Mesenchymal stem cell (in vitro differentiated cells and primary cell): ENCODE measurements at regions not wholly inside any gene's neighbourhood (a gene's known extent, or its start where the extent isn't known, plus 50 kb on each side); places are given as distances from the start of the nearest gene placed in this dataset.

ENCODE experiments used
- DNase-seq: peaks from one replicate; pipeline ENCODE4 v3.0.0-alpha.2; 2013
- H2AFZ ChIP-seq: one replicate; pipeline ENCODE4 v1.6.1; 2013; ENCODE audit warnings: low read depth, mild to moderate bottlenecking, control low read depth, inconsistent platforms, low read length, moderate library complexity
- H2AK5ac ChIP-seq: 2 replicates; pipeline ENCODE4 v1.6.1; 2013; ENCODE audit warnings: low read length, moderate library complexity, mild to moderate bottlenecking, inconsistent platforms; ENCODE audit not compliant: severe bottlenecking
- H2BK120ac ChIP-seq: one replicate; pipeline ENCODE4 v1.6.1; 2013; ENCODE audit warnings: low read depth, mild to moderate bottlenecking, inconsistent platforms, low read length, moderate library complexity
- H2BK12ac ChIP-seq, 2 experiments: one replicate each; pipeline ENCODE4 v1.6.1; 2013; ENCODE audit warnings: inconsistent platforms in 2 of 2, low read length in 2 of 2, mild to moderate bottlenecking in 2 of 2, moderate library complexity in 2 of 2, control low read depth in 1 of 2
- H2BK15ac ChIP-seq: one replicate; pipeline ENCODE4 v1.6.1; 2013; ENCODE audit warnings: mild to moderate bottlenecking, low read depth, inconsistent platforms; ENCODE audit not compliant: poor library complexity, severe bottlenecking
- H2BK5ac ChIP-seq: 2 replicates; pipeline ENCODE4 v1.6.1; 2013; ENCODE audit warnings: low read depth, mild to moderate bottlenecking, low read length, control low read depth, inconsistent platforms; ENCODE audit not compliant: poor library complexity, severe bottlenecking
- H3K14ac ChIP-seq, 2 experiments: one replicate each; pipeline ENCODE4 v1.6.1; 2013; ENCODE audit warnings: inconsistent platforms in 2 of 2, low read length in 2 of 2, control low read depth in 1 of 2, mild to moderate bottlenecking in 1 of 2, moderate library complexity in 1 of 2
- H3K18ac ChIP-seq, 2 experiments: one replicate each; pipeline ENCODE4 v1.6.1; 2013; ENCODE audit warnings: inconsistent platforms in 2 of 2, low read length in 2 of 2, control low read depth in 1 of 2, low read depth in 1 of 2, mild to moderate bottlenecking in 1 of 2
- H3K23ac ChIP-seq, 2 experiments: one replicate each; pipeline ENCODE4 v1.6.1; 2013; ENCODE audit warnings: inconsistent platforms in 2 of 2, low read length in 2 of 2, mild to moderate bottlenecking in 2 of 2, moderate library complexity in 2 of 2, control low read depth in 1 of 2
- H3K27ac ChIP-seq: 2 replicates; pipeline ENCODE4 v1.5.1; 2013; ENCODE audit warnings: mild to moderate bottlenecking, moderate library complexity, low read length, control low read depth, inconsistent platforms; ENCODE audit not compliant: poor library complexity, severe bottlenecking
- H3K27me3 ChIP-seq, 2 experiments: 2 replicates each; pipeline versions ENCODE4 v1.6.1 to v1.7.0; 2013; ENCODE audit warnings: low read length in 2 of 2, mild to moderate bottlenecking in 2 of 2, moderate library complexity in 2 of 2, control low read depth in 1 of 2, inconsistent platforms in 1 of 2; ENCODE audit not compliant: control insufficient read depth in 1 of 2, insufficient read depth in 1 of 2
- H3K36me3 ChIP-seq, 2 experiments: 2 replicates each; pipeline versions ENCODE4 v1.6.1 to v1.7.0; 2013; ENCODE audit warnings: low read length in 2 of 2, control low read depth in 1 of 2, inconsistent platforms in 1 of 2, low read depth in 1 of 2, mild to moderate bottlenecking in 1 of 2; ENCODE audit not compliant: insufficient read depth in 2 of 2, control insufficient read depth in 1 of 2
- H3K4ac ChIP-seq, 2 experiments: one replicate each; pipeline ENCODE4 v1.6.1; 2013; ENCODE audit warnings: inconsistent platforms in 2 of 2, low read length in 2 of 2, mild to moderate bottlenecking in 2 of 2, moderate library complexity in 2 of 2, control low read depth in 1 of 2, low read depth in 1 of 2
- H3K4me1 ChIP-seq: 2 replicates; pipeline ENCODE4 v1.6.1; 2013; ENCODE audit warnings: low read depth, low read length, control low read depth; ENCODE audit not compliant: control insufficient read depth, insufficient read depth
- H3K4me2 ChIP-seq: 2 replicates; pipeline ENCODE4 v1.6.1; 2013; ENCODE audit warnings: low read length, mild to moderate bottlenecking, inconsistent platforms; ENCODE audit not compliant: poor library complexity, severe bottlenecking
- H3K4me3 ChIP-seq, 2 experiments: 2 replicates each; pipeline versions ENCODE4 v1.5.1 to v1.7.0; 2013; ENCODE audit warnings: low read length in 2 of 2, mild to moderate bottlenecking in 2 of 2, control low read depth in 1 of 2, low read depth in 1 of 2; ENCODE audit not compliant: insufficient read depth in 1 of 2
- H3K79me1 ChIP-seq: replicated peaks from 2 replicates; pipeline ENCODE4 v1.6.1; 2013; ENCODE audit warnings: mild to moderate bottlenecking, control low read depth, low read length, inconsistent platforms; ENCODE audit not compliant: poor library complexity, severe bottlenecking
- H3K9ac ChIP-seq: 2 replicates; pipeline ENCODE4 v1.7.0; 2013; ENCODE audit warnings: mild to moderate bottlenecking, low read length, moderate library complexity
- H3K9me3 ChIP-seq: 2 replicates; pipeline ENCODE4 v1.7.0; 2013; ENCODE audit warnings: mild to moderate bottlenecking, low read length; ENCODE audit not compliant: control insufficient read depth
- H4K8ac ChIP-seq: one replicate; pipeline ENCODE4 v1.6.1; 2013; ENCODE audit warnings: inconsistent platforms, mild to moderate bottlenecking, low read length, moderate library complexity
- H4K91ac ChIP-seq: one replicate; pipeline ENCODE4 v1.6.1; 2013; ENCODE audit warnings: mild to moderate bottlenecking, low read length, inconsistent platforms
- WGBS: methylation state at CpG from one replicate; pipeline ENCODE4 v1.1.7; 2013; ENCODE audit warnings: mixed read lengths; 5-methylcytosine and 5-hydroxymethylcytosine counted together

- H3K27ac ChIP-seq = no peak overlapping the region
- no peak overlapping the region for H2BK5ac ChIP-seq
- no peak overlapping the region for H3K4me2 ChIP-seq
- H2AK5ac ChIP-seq = no peak overlapping the region
- no peak overlapping the region for H2AFZ ChIP-seq
- no peaks in the 10 kb centered on the region for H3K79me1 ChIP-seq
- H3K9me3 ChIP-seq = peaks cover 5% of the 10 kb centered on the region
- no peak overlapping the region for H3K23ac ChIP-seq
- H2BK12ac ChIP-seq = no peak overlapping the region
- H3K4me1 ChIP-seq = no peaks in the 10 kb centered on the region
- H3K36me3 ChIP-seq = no peaks in the 10 kb centered on the region
- no peak overlapping the region for H2BK120ac ChIP-seq
- H3K4me3 ChIP-seq = no peak overlapping the region
- no peak for DNase-seq
- no peak overlapping the region for H2BK15ac ChIP-seq
- no peak overlapping the region for H3K14ac ChIP-seq
- H4K8ac ChIP-seq = no peak overlapping the region
- no peak overlapping the region for H3K9ac ChIP-seq
- H4K91ac ChIP-seq = no peak overlapping the region
- no peak overlapping the region for H3K18ac ChIP-seq
- no peaks in the 10 kb centered on the region for H3K27me3 ChIP-seq
- H3K4ac ChIP-seq = no peak overlapping the region
- WGBS = 51% methylated on average over 2 of the region's 4 CpGs
Observed at GRCh38 chrX:147468600-147468999, 443.1 kb upstream of the FMR1 start.

- no peak overlapping the region for H2AK5ac ChIP-seq
- no peak overlapping the region for H3K4me2 ChIP-seq
- no peak for DNase-seq
- H3K18ac ChIP-seq = no peak overlapping the region
- H2BK120ac ChIP-seq = no peak overlapping the region
- H3K79me1 ChIP-seq = no peaks in the 10 kb centered on the region
- no peaks in the 10 kb centered on the region for H3K4me1 ChIP-seq
- H3K27ac ChIP-seq = no peak overlapping the region
- H3K9me3 ChIP-seq = no peaks in the 10 kb centered on the region
- H3K27me3 ChIP-seq = no peaks in the 10 kb centered on the region
- H2BK5ac ChIP-seq = no peak overlapping the region
- H2AFZ ChIP-seq = no peak overlapping the region
- H3K14ac ChIP-seq = no peak overlapping the region
- no peak overlapping the region for H3K23ac ChIP-seq
- no peak overlapping the region for H3K4me3 ChIP-seq
- no peak overlapping the region for H4K8ac ChIP-seq
- 3% methylated on average over 3 of the region's 7 CpGs for WGBS
- no peak overlapping the region for H2BK15ac ChIP-seq
- no peaks in the 10 kb centered on the region for H3K36me3 ChIP-seq
- no peak overlapping the region for H3K4ac ChIP-seq
- H3K9ac ChIP-seq = no peak overlapping the region
- no peak overlapping the region for H2BK12ac ChIP-seq
- H4K91ac ChIP-seq = no peak overlapping the region
Observed at GRCh38 chrX:147476008-147476407, 435.7 kb upstream of the FMR1 start.

DNA sequence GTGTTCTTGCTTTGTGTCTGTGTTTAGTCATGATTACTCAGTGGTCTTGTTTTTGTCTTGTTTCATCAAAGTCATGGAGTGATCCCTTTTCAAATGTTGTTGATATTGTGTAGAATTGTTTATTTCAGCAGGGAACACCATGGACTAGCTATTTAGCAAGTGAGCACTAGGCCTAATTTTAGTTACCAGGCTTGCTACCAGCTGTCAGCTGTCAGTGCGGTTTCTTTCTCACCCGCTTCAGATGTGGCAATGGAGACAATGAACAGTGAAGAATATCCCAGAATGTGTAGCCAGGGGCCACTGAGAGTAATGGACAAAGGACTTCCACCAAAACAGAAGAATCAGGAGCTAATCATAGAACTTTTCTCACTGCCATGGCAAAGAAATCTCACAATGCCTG lies 432.8 kb upstream of the FMR1 start:
- Histone ChIP-seq H3K9ac (no peak overlapping the region), H4K91ac (no peak overlapping the region), H3K9me3 (no peaks in the 10 kb centered on the region), H2BK5ac (no peak overlapping the region), H3K23ac (no peak overlapping the region), H2AK5ac (no peak overlapping the region), H3K18ac (no peak overlapping the region), H2BK12ac (no peak overlapping the region), H3K27ac (no peak overlapping the region), H3K14ac (no peak overlapping the region), H3K27me3 (no peaks in the 10 kb centered on the region), H4K8ac (no peak overlapping the region), H2BK120ac (no peak overlapping the region), H3K36me3 (no peaks in the 10 kb centered on the region), H3K4ac (no peak overlapping the region), H2AFZ (no peak overlapping the region), H3K4me2 (no peak overlapping the region), H3K4me3 (no peak overlapping the region), H3K4me1 (no peaks in the 10 kb centered on the region), H2BK15ac (no peak overlapping the region), H3K79me1 (no peaks in the 10 kb centered on the region)
- no peak for DNase-seq
- WGBS = 94% methylated on average over 2 of the region's 2 CpGs

DNA sequence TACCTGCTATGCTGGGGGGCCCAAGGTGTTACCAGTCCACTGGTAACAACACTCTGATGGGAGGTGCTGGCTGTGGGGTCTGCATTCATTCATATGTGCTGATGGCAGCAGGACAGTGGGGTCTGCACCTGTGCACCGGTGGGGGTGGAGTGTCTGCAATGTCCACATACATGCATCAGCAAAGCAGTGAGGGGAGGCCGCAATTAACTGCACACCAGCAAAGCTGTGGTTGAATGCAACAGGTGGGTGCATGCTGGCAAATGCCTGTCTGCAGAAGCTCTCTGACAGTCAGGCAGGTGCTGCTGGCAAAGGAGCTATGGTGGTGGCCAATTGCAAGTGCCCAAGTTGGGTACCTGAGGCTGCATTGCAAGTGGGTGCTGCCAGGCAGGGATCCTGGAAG lies 426.5 kb upstream of the FMR1 start:
- H2BK12ac ChIP-seq = no peak overlapping the region
- H3K14ac ChIP-seq = no peak overlapping the region
- H3K9me3 ChIP-seq = no peaks in the 10 kb centered on the region
- no peak overlapping the region for H3K4ac ChIP-seq
- no peak overlapping the region for H4K91ac ChIP-seq
- no peak overlapping the region for H3K18ac ChIP-seq
- no peak overlapping the region for H3K23ac ChIP-seq
- H3K27me3 ChIP-seq = no peaks in the 10 kb centered on the region
- no peak overlapping the region for H4K8ac ChIP-seq
- no peak overlapping the region for H3K4me3 ChIP-seq
- no peak overlapping the region for H2BK15ac ChIP-seq
- no peak overlapping the region for H2BK120ac ChIP-seq
- no peak for DNase-seq
- H3K4me2 ChIP-seq = no peak overlapping the region
- H2BK5ac ChIP-seq = no peak overlapping the region
- WGBS = 71% methylated on average over 2 of the region's 2 CpGs
- H2AFZ ChIP-seq = no peak overlapping the region
- H3K36me3 ChIP-seq = no peaks in the 10 kb centered on the region
- no peaks in the 10 kb centered on the region for H3K4me1 ChIP-seq
- no peaks in the 10 kb centered on the region for H3K79me1 ChIP-seq
- no peak overlapping the region for H3K9ac ChIP-seq
- no peak overlapping the region for H3K27ac ChIP-seq
- H2AK5ac ChIP-seq = no peak overlapping the region
